PC-3 (cell line): ENCODE measurements at regions not wholly inside any gene's neighbourhood (a gene's known extent, or its start where the extent isn't known, plus 50 kb on each side); places are given as distances from the start of the nearest gene placed in this dataset.

Experiments used
- ATAC-seq: fragments of 200-7000 bp; cut with Tn5 transposase; 2 replicates; pipeline ENCODE4 v1.9.1; 2020; ENCODE audit warnings: mild to moderate bottlenecking, moderate library complexity
- BruUV-seq: library from RNA; stranded (reverse); fragments of 400-500 nt; replicated peaks from 2 replicates; lab custom pipeline; 2021; lab: Mats Ljungman, UMichigan
- CTCF ChIA-PET: fragments of 300-600 bp; sonication (Branson Sonifier 250); formaldehyde crosslinking; loops from one replicate; lab custom pipeline; 2022; ENCODE audit warnings: antibody characterized with exemption; lab: Charles Lee
- POLR2A ChIA-PET: fragments of 300-600 bp; sonication (Branson Sonifier 250); formaldehyde crosslinking; loops from one replicate; lab custom pipeline; 2022; ENCODE audit warnings: antibody characterized with exemption; ENCODE audit not compliant: unreplicated experiment; lab: Charles Lee
- DNase-seq: peaks from one replicate; pipeline ENCODE4 v3.0.0-alpha.2; 2015
- H2AFZ ChIP-seq: fragments of 300-600 bp; sonication (generic); 2 replicates; pipeline ENCODE4 v1.6.0; 2016; ENCODE audit warnings: antibody characterized with exemption, low read length
- H3F3A ChIP-seq: fragments of 300-600 bp; sonication (generic); one replicate; pipeline ENCODE4 v1.6.0; 2017; ENCODE audit warnings: antibody characterized with exemption, low read length, control low read depth, mild to moderate bottlenecking; ENCODE audit not compliant: unreplicated experiment
- H3K27ac ChIP-seq: fragments of 300-600 bp; sonication (generic); 2 replicates; pipeline ENCODE4 v1.5.1; 2016; ENCODE audit warnings: mild to moderate bottlenecking, low read length
- H3K27me3 ChIP-seq: fragments of 300-600 bp; sonication (generic); 2 replicates; pipeline ENCODE4 v1.6.1; 2016; ENCODE audit warnings: low read length, mixed read lengths
- H3K36me3 ChIP-seq: fragments of 300-600 bp; sonication (generic); 2 replicates; pipeline ENCODE4 v1.6.1; 2016; ENCODE audit warnings: low read depth, mixed run types, low read length, mixed read lengths
- H3K4me1 ChIP-seq: fragments of 300-600 bp; sonication (generic); 2 replicates; pipeline ENCODE4 v1.5.1; 2016; ENCODE audit warnings: low read length; ENCODE audit not compliant: insufficient read depth
- H3K4me2 ChIP-seq: fragments of 300-600 bp; sonication (generic); 2 replicates; pipeline ENCODE4 v1.6.0; 2016; ENCODE audit warnings: low read length
- H3K4me3 ChIP-seq: fragments of 300-600 bp; sonication (generic); 2 replicates; pipeline ENCODE4 v1.5.1; 2016; ENCODE audit warnings: mild to moderate bottlenecking, low read length, mixed read lengths
- H3K79me2 ChIP-seq: fragments of 300-600 bp; sonication (generic); 2 replicates; pipeline ENCODE4 v1.6.1; 2017; ENCODE audit warnings: low read length, mixed read lengths
- H3K9ac ChIP-seq: fragments of 300-600 bp; sonication (generic); 2 replicates; pipeline ENCODE4 v1.6.0; 2016; ENCODE audit warnings: mild to moderate bottlenecking, low read length
- H3K9me2 ChIP-seq: fragments of 300-600 bp; sonication (generic); replicated peaks from 2 replicates; pipeline ENCODE4 v1.6.1; 2016; ENCODE audit warnings: mixed run types, low read length, mixed read lengths
- H3K9me3 ChIP-seq: fragments of 300-600 bp; sonication (generic); 2 replicates; pipeline ENCODE4 v1.6.1; 2016; ENCODE audit warnings: low read length, mixed read lengths
- H4K20me1 ChIP-seq: fragments of 300-600 bp; sonication (generic); 2 replicates; pipeline ENCODE4 v1.6.1; 2016; ENCODE audit warnings: low read length, mixed read lengths
- CTCF ChIP-seq: fragments of 300-600 bp; sonication (generic); conservative IDR thresholded peaks from 2 replicates; pipeline ENCODE4 v1.5.1; 2017; ENCODE audit warnings: antibody characterized with exemption, low read depth, mild to moderate bottlenecking, low read length
- EZH2 ChIP-seq: fragments of 300-600 bp; sonication (generic); IDR thresholded peaks from one replicate; pipeline ENCODE4 v1.6.1; 2017; ENCODE audit warnings: antibody characterized with exemption, mild to moderate bottlenecking, low read length; ENCODE audit not compliant: unreplicated experiment
- EZH2phosphoT487 ChIP-seq: fragments of 300-600 bp; sonication (generic); IDR thresholded peaks from 2 replicates; pipeline ENCODE4 v1.6.1; 2018; ENCODE audit warnings: mild to moderate bottlenecking, antibody characterized with exemption, low read length, borderline replicate concordance
- intact Hi-C: fragments of 100-400 bp; cut with micrococcal nuclease; formaldehyde crosslinking; loops from 2 replicates; pipeline ENCODE4 v1.9.0; 2023

GRCh38 chr17:13776027-13776551 lies 174.4 kb upstream of the HS3ST3A1 start:
- Histone ChIP-seq H3K36me3 (no peaks in the 10 kb centered on the region), H2AFZ (no peak overlapping the region), H3F3A (no peaks in the 10 kb centered on the region), H3K9ac (no peak overlapping the region), H3K4me3 (no peak overlapping the region), H3K27ac (no peak overlapping the region), H3K9me3 (peaks cover under 1% of the 10 kb centered on the region; the same call in 1 of the 2 replicates), H3K79me2 (no peaks in the 10 kb centered on the region), H3K4me2 (no peak overlapping the region), H3K27me3 (no peaks in the 10 kb centered on the region), H3K9me2 (no peaks in the 10 kb centered on the region), H4K20me1 (no peaks in the 10 kb centered on the region), H3K4me1 (0 out of 2 replicates have a peak, but pooled peaks cover 5% of the 10 kb centered on the region)
- no TSS peak for BruUV-seq
- ChIA-PET POLR2A (no interaction called here), CTCF (no interaction called here)
- intact Hi-C loops: no loop called here
- TF ChIP-seq CTCF (no peak), EZH2 (no peak), EZH2phosphoT487 (no peak)
- peak; percentile 51 for DNase-seq
- ATAC-seq: no peak

GRCh38 chr17:13777003-13777402 lies 175.3 kb upstream of the HS3ST3A1 start:
- Histone ChIP-seq H3K9ac (no peak overlapping the region), H3K27me3 (no peaks in the 10 kb centered on the region), H3K9me3 (peaks cover 5% of the 10 kb centered on the region; the same call in 1 of the 2 replicates), H3K4me3 (no peak overlapping the region), H2AFZ (no peak overlapping the region), H3F3A (no peaks in the 10 kb centered on the region), H4K20me1 (no peaks in the 10 kb centered on the region), H3K36me3 (no peaks in the 10 kb centered on the region), H3K27ac (no peak overlapping the region), H3K9me2 (no peaks in the 10 kb centered on the region), H3K4me2 (no peak overlapping the region), H3K4me1 (0 out of 2 replicates have a peak, but pooled peaks cover 5% of the 10 kb centered on the region), H3K79me2 (no peaks in the 10 kb centered on the region)
- DNase-seq (no peak), ATAC-seq (no peak)
- TF ChIP-seq EZH2phosphoT487 (no peak), CTCF (no peak), EZH2 (no peak)
- intact Hi-C loops: no loop called here
- CTCF ChIA-PET: no interaction called here
- BruUV-seq: no TSS peak
- POLR2A ChIA-PET: no interaction called here

GRCh38 chr17:13784434-13785095 lies 182.8 kb upstream of the HS3ST3A1 start:
- BruUV-seq: no TSS peak
- H3K9me3 ChIP-seq: peaks cover 5% of the 10 kb centered on the region; the same call in 1 of the 2 replicates
- H3K4me3 ChIP-seq: no peak overlapping the region
- H3K9ac ChIP-seq: no peak overlapping the region
- no peak for DNase-seq
- no peaks in the 10 kb centered on the region for H3K36me3 ChIP-seq
- H3F3A ChIP-seq: no peaks in the 10 kb centered on the region
- ChIA-PET POLR2A (no interaction called here), CTCF (no interaction called here)
- H4K20me1 ChIP-seq: no peaks in the 10 kb centered on the region
- H3K4me1 ChIP-seq: no peaks in the 10 kb centered on the region
- intact Hi-C loops: no loop called here
- TF ChIP-seq EZH2phosphoT487 (no peak), EZH2 (no peak), CTCF (no peak)
- H3K27me3 ChIP-seq: no peaks in the 10 kb centered on the region
- no peak for ATAC-seq
- H3K9me2 ChIP-seq: no peaks in the 10 kb centered on the region
- no peak overlapping the region for H3K4me2 ChIP-seq
- no peak overlapping the region for H3K27ac ChIP-seq
- no peak overlapping the region for H2AFZ ChIP-seq
- no peaks in the 10 kb centered on the region for H3K79me2 ChIP-seq
